ENCODE measurements at regions not wholly inside any gene's neighbourhood (a gene's known extent, or its start where the extent isn't known, plus 50 kb on each side); places are given as distances from the start of the nearest gene placed in this dataset.
"Not testable (repeated sequence)": the region's sequence is repeated elsewhere in the genome, so short reads cannot be mapped to it uniquely, and the experiment has no call there.

DNA sequence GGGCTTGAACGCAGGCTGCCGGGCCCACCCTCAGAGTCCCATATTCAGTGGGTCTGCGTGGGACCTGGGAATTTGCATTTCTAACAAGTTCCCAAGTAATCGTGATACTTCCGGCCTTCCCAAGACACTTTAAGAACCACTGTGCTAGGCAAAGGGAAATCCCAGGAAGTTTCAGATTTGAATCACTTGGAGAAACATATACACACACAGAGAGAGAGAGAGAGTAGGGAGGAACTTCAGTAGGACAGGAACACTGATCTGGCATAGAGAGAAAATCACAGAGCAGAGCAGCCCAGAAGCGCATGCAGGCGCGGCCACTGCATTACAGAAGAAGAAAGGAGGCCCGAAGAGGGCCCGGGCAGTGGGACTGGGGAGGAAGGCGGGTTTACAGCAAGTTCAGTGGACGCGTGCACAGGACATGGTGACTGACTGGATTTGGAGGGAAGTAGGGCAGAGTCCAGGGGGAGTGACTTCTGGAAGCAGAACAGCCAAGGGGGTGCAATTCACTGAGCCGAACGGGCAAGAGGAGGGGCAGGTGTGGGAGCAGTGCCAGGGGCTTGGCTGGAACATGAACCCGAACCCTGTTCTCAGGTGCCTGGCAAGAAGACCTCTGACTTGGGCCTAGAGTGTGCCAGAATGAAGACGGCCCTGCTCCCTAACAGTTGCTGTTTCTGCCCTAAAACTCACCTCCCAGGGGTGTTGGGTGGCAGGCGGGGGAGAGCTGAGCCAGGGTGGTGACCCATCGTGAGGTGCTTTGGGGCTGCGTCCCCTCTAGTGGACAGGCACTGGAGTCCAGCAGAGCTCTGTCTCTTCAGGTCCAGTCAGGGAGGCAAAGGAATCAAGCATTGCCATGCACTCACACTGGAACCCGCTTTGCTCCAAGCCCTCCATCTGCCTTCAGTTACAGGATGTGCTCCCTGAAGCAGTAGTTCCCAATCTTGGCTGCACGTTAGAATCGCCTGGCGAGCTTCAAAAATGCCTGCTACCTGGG is 101.3 kb upstream of the HES1 start:
- Histone ChIP-seq H3K9me3 (ENCODE audit: control insufficient read depth, insufficient read depth, low read depth, low read length) (no peaks in the 10 kb centered on the region), H3K4me3 (ENCODE audit: low read depth, low read length) (no peak overlapping the region), H3K27me3 (ENCODE audit: control insufficient read depth, insufficient read depth, low read length) (peaks cover 11% of the 10 kb centered on the region; the same call in 1 of the 2 replicates), H3K27ac (ENCODE audit: low read depth, low read length) (no peak overlapping the region), H3K9ac (ENCODE audit: low read length) (no peak overlapping the region), H3K4me1 (ENCODE audit: control insufficient read depth, insufficient read depth, low read length) (peaks cover 26% of the 10 kb centered on the region), H3K36me3 (ENCODE audit: control insufficient read depth, insufficient read depth, low read length) (no peaks in the 10 kb centered on the region)

DNA sequence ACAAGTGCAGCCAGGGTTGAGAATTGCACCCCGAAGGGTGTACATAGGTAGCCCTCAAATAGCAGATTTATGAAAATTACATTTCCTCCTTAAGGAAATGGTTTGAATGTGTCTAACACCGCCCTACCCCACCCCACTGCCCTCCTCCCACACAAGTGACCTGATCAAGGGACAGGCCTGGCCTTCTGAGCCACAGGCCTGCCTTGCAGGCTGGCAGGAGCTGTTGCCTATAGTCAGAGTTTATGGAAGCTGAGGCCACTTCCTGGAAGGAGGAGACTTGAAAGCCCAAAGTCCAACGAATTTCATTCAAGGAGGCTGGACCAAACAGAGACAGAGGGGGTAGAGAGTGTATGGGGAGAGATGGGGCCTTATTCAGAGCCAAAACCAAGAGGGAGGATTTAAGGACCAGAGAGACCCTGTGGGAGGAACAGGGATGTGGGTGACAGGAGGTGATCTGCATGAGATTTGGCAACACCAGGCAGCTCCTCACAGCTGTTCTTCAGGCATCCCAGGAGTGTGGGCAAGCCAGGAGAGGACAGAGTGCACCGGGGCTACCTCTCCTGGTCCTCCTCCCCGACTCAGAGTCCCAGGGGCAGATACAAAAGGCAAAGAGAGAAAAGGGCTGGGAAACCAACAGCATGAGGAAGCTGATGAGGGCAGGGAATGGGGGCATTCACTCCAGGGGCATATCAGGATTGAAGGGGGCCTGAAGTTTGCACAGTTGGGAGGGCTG is 100.4 kb upstream of the HES1 start:
- no peak overlapping the region for H3K4me3 ChIP-seq (ENCODE audit: low read depth, low read length)
- peaks cover 11% of the 10 kb centered on the region; the same call in 1 of the 2 replicates for H3K27me3 ChIP-seq (ENCODE audit: control insufficient read depth, insufficient read depth, low read length)
- no peak overlapping the region for H3K27ac ChIP-seq (ENCODE audit: low read depth, low read length)
- no peaks in the 10 kb centered on the region for H3K9me3 ChIP-seq (ENCODE audit: control insufficient read depth, insufficient read depth, low read depth, low read length)
- no peak overlapping the region for H3K9ac ChIP-seq (ENCODE audit: low read length)
- H3K36me3 ChIP-seq (ENCODE audit: control insufficient read depth, insufficient read depth, low read length) = no peaks in the 10 kb centered on the region
- H3K4me1 ChIP-seq (ENCODE audit: control insufficient read depth, insufficient read depth, low read length) = peaks cover 27% of the 10 kb centered on the region

DNA sequence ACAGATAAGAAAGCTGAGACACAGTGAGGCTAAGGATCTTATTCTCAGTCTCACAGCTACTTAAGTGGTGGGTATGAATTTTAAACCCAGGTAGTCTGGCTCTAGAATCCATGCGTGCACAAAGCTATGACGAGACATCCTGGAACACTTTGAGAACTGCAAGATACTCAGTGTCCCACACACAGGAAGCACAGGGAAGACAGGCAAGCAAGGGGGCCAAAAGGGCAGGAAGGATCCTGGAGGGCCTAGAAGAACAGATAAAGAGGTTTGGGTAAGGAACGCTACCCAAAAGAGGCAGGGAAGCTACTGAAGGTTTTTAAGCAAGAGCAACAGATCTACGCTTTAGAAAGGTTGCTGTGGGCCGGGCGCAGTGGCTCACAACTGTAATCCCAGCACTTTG is 99.1 kb upstream of the HES1 start:
- H3K4me1 ChIP-seq (ENCODE audit: control insufficient read depth, insufficient read depth, low read length) = peaks cover 28% of the 10 kb centered on the region
- no peaks in the 10 kb centered on the region for H3K36me3 ChIP-seq (ENCODE audit: control insufficient read depth, insufficient read depth, low read length)
- no peaks in the 10 kb centered on the region for H3K9me3 ChIP-seq (ENCODE audit: control insufficient read depth, insufficient read depth, low read depth, low read length)
- H3K27me3 ChIP-seq (ENCODE audit: control insufficient read depth, insufficient read depth, low read length) = peaks cover 9% of the 10 kb centered on the region; the same call in 1 of the 2 replicates
- H3K4me3 ChIP-seq (ENCODE audit: low read depth, low read length) = no peak overlapping the region
- H3K9ac ChIP-seq (ENCODE audit: low read length) = no peak overlapping the region
- no peak overlapping the region for H3K27ac ChIP-seq (ENCODE audit: low read depth, low read length)

DNA sequence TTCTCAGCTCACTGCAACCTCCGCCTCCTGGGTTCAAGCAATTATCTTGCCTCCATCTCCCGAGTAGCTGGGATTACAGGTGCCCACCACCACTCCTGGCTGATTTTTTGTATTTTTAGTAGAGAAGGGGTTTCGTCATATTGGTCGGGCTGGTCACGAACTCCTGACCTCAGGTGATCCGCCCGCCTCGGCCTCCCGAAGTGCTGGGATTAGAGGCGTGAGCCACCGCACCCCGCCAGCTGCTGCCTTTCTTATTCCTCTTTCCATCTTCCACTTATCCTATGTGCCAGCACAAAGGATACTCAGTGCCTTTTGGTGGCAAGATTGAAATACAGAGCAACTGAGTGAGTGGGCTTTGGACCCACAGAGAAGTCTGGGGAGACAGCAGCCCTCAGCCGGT is 97.6 kb upstream of the HES1 start:
- peaks cover 12% of the 10 kb centered on the region for H3K4me1 ChIP-seq (ENCODE audit: control insufficient read depth, insufficient read depth, low read length)
- not testable (repeated sequence) for H3K9ac ChIP-seq (ENCODE audit: low read length); H3K27me3 ChIP-seq (ENCODE audit: control insufficient read depth, insufficient read depth, low read length); H3K27ac ChIP-seq (ENCODE audit: low read depth, low read length); H3K4me3 ChIP-seq (ENCODE audit: low read depth, low read length); H3K36me3 ChIP-seq (ENCODE audit: control insufficient read depth, insufficient read depth, low read length); H3K9me3 ChIP-seq (ENCODE audit: control insufficient read depth, insufficient read depth, low read depth, low read length)

DNA sequence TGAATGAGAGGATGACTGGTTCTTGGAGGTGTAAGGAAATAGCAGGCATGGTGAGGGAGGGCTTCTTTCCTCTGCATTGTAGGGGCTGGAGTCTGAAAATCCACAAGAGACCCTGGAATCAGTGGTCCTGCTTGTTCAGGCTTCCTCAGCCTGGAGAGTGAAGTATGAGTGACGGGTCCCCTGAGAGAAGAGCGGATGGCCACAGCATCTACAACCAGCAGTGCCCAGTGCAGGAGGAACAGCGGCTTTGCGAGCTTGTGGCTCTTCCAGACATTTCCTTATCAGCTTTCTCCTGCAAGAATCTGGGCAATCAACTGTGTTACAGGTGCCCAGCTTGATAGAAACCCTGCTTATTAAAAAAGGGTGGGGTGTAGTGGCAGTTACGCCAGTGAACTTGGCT is 97.0 kb upstream of the HES1 start:
- H3K9me3 ChIP-seq (ENCODE audit: control insufficient read depth, insufficient read depth, low read depth, low read length) = no peaks in the 10 kb centered on the region
- H3K9ac ChIP-seq (ENCODE audit: low read length) = no peak overlapping the region
- H3K27ac ChIP-seq (ENCODE audit: low read depth, low read length) = no peak overlapping the region
- peaks cover 7% of the 10 kb centered on the region; the same call in 1 of the 2 replicates for H3K4me1 ChIP-seq (ENCODE audit: control insufficient read depth, insufficient read depth, low read length)
- no peak overlapping the region for H3K4me3 ChIP-seq (ENCODE audit: low read depth, low read length)
- no peaks in the 10 kb centered on the region for H3K36me3 ChIP-seq (ENCODE audit: control insufficient read depth, insufficient read depth, low read length)
- peaks cover 3% of the 10 kb centered on the region; the same call in 1 of the 2 replicates for H3K27me3 ChIP-seq (ENCODE audit: control insufficient read depth, insufficient read depth, low read length)

DNA sequence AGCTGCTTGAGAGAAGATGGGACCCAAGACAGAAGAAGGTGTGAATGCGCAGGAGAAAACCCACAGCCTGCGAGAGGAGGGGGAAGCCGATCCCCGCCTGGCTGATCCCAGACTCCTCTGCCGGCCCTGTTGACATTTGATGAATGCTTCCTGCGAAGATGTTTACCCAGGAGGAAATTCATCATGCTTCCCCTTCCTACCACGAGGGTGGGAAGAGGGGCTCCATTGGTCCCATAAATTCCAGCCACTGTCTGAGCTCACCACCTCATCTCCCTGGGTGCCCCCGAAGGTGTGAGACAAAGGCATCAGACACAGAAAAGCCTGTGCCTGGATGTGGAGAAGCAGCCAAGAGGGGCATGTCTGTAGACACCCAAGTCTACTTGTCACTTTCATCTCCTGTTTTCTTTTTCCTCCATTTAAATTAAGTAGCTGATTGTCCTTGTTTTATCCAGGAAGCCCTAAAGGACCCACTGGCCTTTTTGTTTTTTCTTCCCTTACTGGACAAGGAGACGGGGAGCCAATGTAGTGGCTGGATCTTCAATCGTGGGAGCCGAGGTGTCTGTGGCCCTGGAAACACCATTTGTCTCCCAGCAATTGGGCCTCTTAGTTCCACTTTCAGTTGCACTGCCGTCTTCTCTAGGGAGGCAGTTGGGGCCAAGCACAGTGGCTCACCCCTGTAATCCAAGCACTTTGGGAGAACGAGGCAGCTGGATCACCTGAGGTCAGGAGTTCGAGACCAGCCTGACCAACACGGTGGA is 95.3 kb upstream of the HES1 start:
- Histone ChIP-seq H3K9me3 (ENCODE audit: control insufficient read depth, insufficient read depth, low read depth, low read length) (no peaks in the 10 kb centered on the region), H3K27ac (ENCODE audit: low read depth, low read length) (no peak overlapping the region), H3K9ac (ENCODE audit: low read length) (no peak overlapping the region), H3K27me3 (ENCODE audit: control insufficient read depth, insufficient read depth, low read length) (no peaks in the 10 kb centered on the region), H3K36me3 (ENCODE audit: control insufficient read depth, insufficient read depth, low read length) (no peaks in the 10 kb centered on the region), H3K4me1 (ENCODE audit: control insufficient read depth, insufficient read depth, low read length) (peaks cover 2% of the 10 kb centered on the region; the same call in 1 of the 2 replicates), H3K4me3 (ENCODE audit: low read depth, low read length) (no peak overlapping the region)

DNA sequence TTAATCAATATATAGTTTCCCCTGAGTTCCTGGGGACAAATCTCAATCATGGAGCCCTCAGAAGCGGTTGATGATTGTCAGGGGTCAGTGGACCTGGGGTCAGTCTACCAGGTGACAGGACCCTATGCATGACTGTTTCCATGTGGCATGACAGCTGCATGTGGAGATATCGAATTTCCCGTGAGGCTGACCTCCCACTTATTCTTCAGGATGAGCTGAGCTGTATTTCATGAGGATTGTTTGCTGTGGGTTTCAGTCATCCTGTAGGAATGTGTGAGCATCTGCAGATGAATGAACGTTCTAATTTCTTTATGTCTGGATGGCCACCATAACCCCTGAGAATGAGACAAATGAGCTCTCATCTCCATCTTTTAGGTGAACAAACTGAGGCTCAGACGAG is 93.0 kb upstream of the HES1 start:
- no peak overlapping the region for H3K9ac ChIP-seq (ENCODE audit: low read length)
- no peaks in the 10 kb centered on the region for H3K36me3 ChIP-seq (ENCODE audit: control insufficient read depth, insufficient read depth, low read length)
- H3K9me3 ChIP-seq (ENCODE audit: control insufficient read depth, insufficient read depth, low read depth, low read length) = no peaks in the 10 kb centered on the region
- no peak overlapping the region for H3K4me3 ChIP-seq (ENCODE audit: low read depth, low read length)
- H3K27me3 ChIP-seq (ENCODE audit: control insufficient read depth, insufficient read depth, low read length) = no peaks in the 10 kb centered on the region
- peaks cover 2% of the 10 kb centered on the region; the same call in 1 of the 2 replicates for H3K4me1 ChIP-seq (ENCODE audit: control insufficient read depth, insufficient read depth, low read length)
- H3K27ac ChIP-seq (ENCODE audit: low read depth, low read length) = no peak overlapping the region

DNA sequence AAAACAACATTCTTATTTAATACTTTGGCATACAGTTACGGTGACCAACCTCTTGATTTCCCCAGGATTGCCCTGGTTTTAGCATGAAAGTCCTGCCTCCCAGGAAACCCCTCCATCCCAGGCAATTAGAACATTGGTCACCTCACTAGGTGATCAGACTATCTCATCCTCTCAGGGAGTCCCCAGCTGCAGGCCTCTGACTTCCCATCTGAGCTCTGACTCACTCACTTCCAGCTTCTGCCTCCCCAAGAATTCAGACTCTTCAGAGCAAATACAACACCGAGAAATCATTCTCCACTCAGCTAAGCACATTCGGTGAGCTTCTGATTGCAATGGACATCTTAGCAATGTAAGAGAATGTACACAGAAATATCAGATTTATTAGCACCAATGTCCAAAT is 92.4 kb upstream of the HES1 start:
- no peaks in the 10 kb centered on the region for H3K9me3 ChIP-seq (ENCODE audit: control insufficient read depth, insufficient read depth, low read depth, low read length)
- H3K4me3 ChIP-seq (ENCODE audit: low read depth, low read length) = no peak overlapping the region
- H3K27me3 ChIP-seq (ENCODE audit: control insufficient read depth, insufficient read depth, low read length) = no peaks in the 10 kb centered on the region
- H3K36me3 ChIP-seq (ENCODE audit: control insufficient read depth, insufficient read depth, low read length) = no peaks in the 10 kb centered on the region
- no peak overlapping the region for H3K9ac ChIP-seq (ENCODE audit: low read length)
- peaks cover 2% of the 10 kb centered on the region; the same call in 1 of the 2 replicates for H3K4me1 ChIP-seq (ENCODE audit: control insufficient read depth, insufficient read depth, low read length)
- no peak overlapping the region for H3K27ac ChIP-seq (ENCODE audit: low read depth, low read length)

DNA sequence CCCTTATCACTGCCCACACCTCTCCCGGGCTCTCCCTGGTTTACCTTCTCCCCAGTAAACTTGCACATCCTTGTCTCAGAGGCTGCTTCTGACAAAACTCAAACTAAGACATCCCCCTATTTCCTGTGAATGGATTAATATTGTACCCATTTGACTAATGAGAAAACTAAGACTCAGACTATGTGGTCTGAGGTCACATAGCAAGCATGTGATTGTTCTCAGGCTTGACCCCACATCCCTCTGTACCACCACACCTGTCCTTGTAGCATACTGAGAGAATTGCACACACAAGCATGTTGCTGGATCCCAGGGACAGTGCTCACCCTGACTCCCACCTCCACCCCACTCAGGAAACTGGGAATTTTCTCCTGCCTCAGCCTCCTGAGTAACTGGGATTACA is 90.7 kb upstream of the HES1 start:
- Histone ChIP-seq H3K9me3 (ENCODE audit: control insufficient read depth, insufficient read depth, low read depth, low read length) (peaks cover 3% of the 10 kb centered on the region), H3K4me1 (ENCODE audit: control insufficient read depth, insufficient read depth, low read length) (peaks cover 2% of the 10 kb centered on the region; the same call in 1 of the 2 replicates), H3K27me3 (ENCODE audit: control insufficient read depth, insufficient read depth, low read length) (no peaks in the 10 kb centered on the region), H3K36me3 (ENCODE audit: control insufficient read depth, insufficient read depth, low read length) (no peaks in the 10 kb centered on the region), H3K27ac (ENCODE audit: low read depth, low read length) (no peak overlapping the region), H3K9ac (ENCODE audit: low read length) (no peak overlapping the region), H3K4me3 (ENCODE audit: low read depth, low read length) (no peak overlapping the region)

DNA sequence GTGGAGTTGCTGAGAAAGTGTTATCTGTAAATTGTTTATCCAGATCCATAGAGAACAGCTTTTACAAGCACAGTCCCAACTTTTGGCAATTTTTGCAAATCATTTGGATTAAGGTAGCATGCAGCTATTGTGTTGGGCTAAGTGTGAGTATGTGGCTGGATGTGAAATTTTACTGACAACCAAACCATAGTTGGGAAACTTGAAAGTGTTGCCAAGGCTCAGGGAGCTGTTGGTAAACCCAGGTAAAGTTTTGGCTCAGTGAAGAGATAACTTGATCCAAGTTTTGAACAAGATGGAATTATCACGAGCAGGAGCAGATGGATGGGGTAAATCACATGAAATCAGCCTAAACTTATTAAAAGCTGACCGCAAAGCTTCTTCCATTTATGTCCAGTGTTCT is 90.0 kb upstream of the HES1 start:
- no peaks in the 10 kb centered on the region for H3K27me3 ChIP-seq (ENCODE audit: control insufficient read depth, insufficient read depth, low read length)
- no peaks in the 10 kb centered on the region for H3K36me3 ChIP-seq (ENCODE audit: control insufficient read depth, insufficient read depth, low read length)
- no peak overlapping the region for H3K4me3 ChIP-seq (ENCODE audit: low read depth, low read length)
- H3K27ac ChIP-seq (ENCODE audit: low read depth, low read length) = no peak overlapping the region
- H3K9me3 ChIP-seq (ENCODE audit: control insufficient read depth, insufficient read depth, low read depth, low read length) = peaks cover 9% of the 10 kb centered on the region
- no peaks in the 10 kb centered on the region for H3K4me1 ChIP-seq (ENCODE audit: control insufficient read depth, insufficient read depth, low read length)
- H3K9ac ChIP-seq (ENCODE audit: low read length) = no peak overlapping the region
